NCI-H82 treated with DMSO at 0.1 percent for 48 hours (cell line): ENCODE measurements at regions not wholly inside any gene's neighbourhood (a gene's known extent, or its start where the extent isn't known, plus 50 kb on each side); places are given as distances from the start of the nearest gene placed in this dataset.

Experiments
- DNase-seq: peaks from one replicate; lab custom pipeline; 2025; ENCODE audit not compliant: unreplicated experiment; lab: John Stamatoyannopoulos, UW

- no peak for DNase-seq
Measured at GRCh38 chr9:111149018-111149759, 110.9 kb upstream of the LPAR1 start.

GRCh38 chr9:111148052-111149017 is 110.1 kb upstream of the LPAR1 start:
- DNase-seq: no peak

- no peak for DNase-seq
Measured at GRCh38 chr9:111147041-111147440, 108.8 kb upstream of the LPAR1 start.

- DNase-seq: no peak
Measured at GRCh38 chr9:111144741-111145140, 106.5 kb upstream of the LPAR1 start.

- DNase-seq: no peak
Measured at GRCh38 chr9:111136180-111136579, 97.9 kb upstream of the LPAR1 start.

- DNase-seq: no peak
Measured at GRCh38 chr9:111131211-111131610, 92.9 kb upstream of the LPAR1 start.

GRCh38 chr9:111120526-111120925 is 82.3 kb upstream of the LPAR1 start:
- DNase-seq: no peak

GRCh38 chr9:111118256-111118948 is 80.1 kb upstream of the LPAR1 start:
- no peak for DNase-seq

GRCh38 chr9:111114486-111114885 is 76.2 kb upstream of the LPAR1 start:
- DNase-seq: no peak

GRCh38 chr9:111113712-111114111 is 75.4 kb upstream of the LPAR1 start:
- DNase-seq: no peak

- no peak for DNase-seq
Measured at GRCh38 chr9:111110805-111111204, 72.5 kb upstream of the LPAR1 start.

- DNase-seq: no peak
Measured at GRCh38 chr9:111108946-111109345, 70.7 kb upstream of the LPAR1 start.

- no peak for DNase-seq
Measured at GRCh38 chr9:111107141-111107540, 68.9 kb upstream of the LPAR1 start.

- DNase-seq: no peak
Measured at GRCh38 chr9:111106202-111106601, 67.9 kb upstream of the LPAR1 start.

- no peak for DNase-seq
Measured at GRCh38 chr9:111102793-111103464, 64.7 kb upstream of the LPAR1 start.

- DNase-seq: peak; percentile 53
Measured at GRCh38 chr9:111099199-111100008, 61.1 kb upstream of the LPAR1 start.

GRCh38 chr9:111098093-111098492 is 59.8 kb upstream of the LPAR1 start:
- DNase-seq: no peak

- DNase-seq: no peak
Measured at GRCh38 chr9:111096051-111096450, 57.8 kb upstream of the LPAR1 start.

GRCh38 chr9:111095441-111095840 is 57.2 kb upstream of the LPAR1 start:
- no peak for DNase-seq

GRCh38 chr9:111094958-111095357 is 56.7 kb upstream of the LPAR1 start:
- no peak for DNase-seq
